ENCODE measurements at regions not wholly inside any gene's neighbourhood (a gene's known extent, or its start where the extent isn't known, plus 50 kb on each side); places are given as distances from the start of the nearest gene placed in this dataset.

- TF ChIP-seq CTCF (IDR thresholded peaks at IDR 0.05; ENCODE audit: unreplicated experiment), result no peak
- H3K27ac Mint-ChIP-seq, result no peak overlapping the region
- no peaks in the 10 kb centered on the region for H3K36me3 Mint-ChIP-seq
- no peaks in the 10 kb centered on the region for H3K27me3 Mint-ChIP-seq (ENCODE audit: low read depth)
- peaks cover 18% of the 10 kb centered on the region for H3K4me1 Mint-ChIP-seq
- DNase-seq (ENCODE audit: low spot score in 2 of 2, unreplicated experiment in 2 of 2), result no peak
- H3K9me3 Mint-ChIP-seq, result no peaks in the 10 kb centered on the region
- no peak overlapping the region for H3K4me3 Mint-ChIP-seq
Measured at GRCh38 chr4:111650146-111650545, 495.1 kb upstream of the FAM241A start.

GRCh38 chr4:111650674-111651086 lies 494.6 kb upstream of the FAM241A start:
- no peak overlapping the region for H3K4me3 Mint-ChIP-seq
- peaks cover 18% of the 10 kb centered on the region for H3K4me1 Mint-ChIP-seq
- DNase-seq (ENCODE audit: low spot score in 2 of 2, unreplicated experiment in 2 of 2), result no peak

GRCh38 chr4:111652236-111652635 lies 493.0 kb upstream of the FAM241A start:
- TF ChIP-seq CTCF (IDR thresholded peaks at IDR 0.05; ENCODE audit: unreplicated experiment), result no peak
- Mint-ChIP-seq H3K4me3 (no peak overlapping the region), H3K9me3 (no peaks in the 10 kb centered on the region), H3K27ac (no peak overlapping the region), H3K27me3 (ENCODE audit: low read depth) (no peaks in the 10 kb centered on the region), H3K4me1 (peaks cover 18% of the 10 kb centered on the region), H3K36me3 (no peaks in the 10 kb centered on the region)
- DNase-seq (ENCODE audit: low spot score in 2 of 2, unreplicated experiment in 2 of 2), result no peak

More at GRCh38 chr4:111650674-111651086, 494.6 kb upstream of the FAM241A start:
- H3K27ac Mint-ChIP-seq, result no peak overlapping the region
- H3K9me3 Mint-ChIP-seq, result no peaks in the 10 kb centered on the region
- TF ChIP-seq CTCF (IDR thresholded peaks at IDR 0.05; ENCODE audit: unreplicated experiment), result no peak
- no peaks in the 10 kb centered on the region for H3K36me3 Mint-ChIP-seq
- H3K27me3 Mint-ChIP-seq (ENCODE audit: low read depth), result no peaks in the 10 kb centered on the region

GRCh38 chr4:111652986-111653385 lies 492.3 kb upstream of the FAM241A start:
- H3K4me1 Mint-ChIP-seq, result peaks cover 18% of the 10 kb centered on the region
- H3K4me3 Mint-ChIP-seq, result no peak overlapping the region
- H3K27ac Mint-ChIP-seq, result no peak overlapping the region
- no peaks in the 10 kb centered on the region for H3K27me3 Mint-ChIP-seq (ENCODE audit: low read depth)
- H3K9me3 Mint-ChIP-seq, result no peaks in the 10 kb centered on the region
- H3K36me3 Mint-ChIP-seq, result no peaks in the 10 kb centered on the region
- no peak for DNase-seq (ENCODE audit: low spot score in 2 of 2, unreplicated experiment in 2 of 2)
- TF ChIP-seq CTCF (IDR thresholded peaks at IDR 0.05; ENCODE audit: unreplicated experiment), result no peak

- peaks cover 11% of the 10 kb centered on the region for H3K4me1 Mint-ChIP-seq
Measured at GRCh38 chr4:111662496-111662895, 482.8 kb upstream of the FAM241A start.

More at GRCh38 chr4:111662496-111662895, 482.8 kb upstream of the FAM241A start:
- DNase-seq (ENCODE audit: low spot score in 2 of 2, unreplicated experiment in 2 of 2), result no peak
- no peak overlapping the region for H3K27ac Mint-ChIP-seq
- H3K9me3 Mint-ChIP-seq, result peaks cover 4% of the 10 kb centered on the region
- no peaks in the 10 kb centered on the region for H3K27me3 Mint-ChIP-seq (ENCODE audit: low read depth)
- no peak overlapping the region for H3K4me3 Mint-ChIP-seq
- no peak for TF ChIP-seq CTCF (IDR thresholded peaks at IDR 0.05; ENCODE audit: unreplicated experiment)
- no peaks in the 10 kb centered on the region for H3K36me3 Mint-ChIP-seq
